GM19043 (cell line): ENCODE measurements at regions not wholly inside any gene's neighbourhood (a gene's known extent, or its start where the extent isn't known, plus 50 kb on each side); places are given as distances from the start of the nearest gene placed in this dataset.
"Not testable (repeated sequence)": the region's sequence is repeated elsewhere in the genome, so short reads cannot be mapped to it uniquely, and the experiment has no call there.

Experiments used
- ATAC-seq: cut with Tn5 transposase; IDR thresholded peaks from one replicate; pipeline ENCODE4 v1.9.1; 2021; ENCODE audit warnings: low read depth; ENCODE audit not compliant: unreplicated experiment

GRCh38 chr1:113185463-113186104 lies 112.6 kb downstream of the LRIG2 start:
- peak; percentile 96 for ATAC-seq

GRCh38 chr1:113190078-113190477 lies 117.1 kb downstream of the LRIG2 start:
- no peak for ATAC-seq

- ATAC-seq: no peak
These were observed 117.9 kb downstream of the LRIG2 start for GRCh38 chr1:113190930-113191329.

- no peak for ATAC-seq
These were observed 118.6 kb downstream of the LRIG2 start for GRCh38 chr1:113191579-113192076.

GRCh38 chr1:113192242-113192641 lies 119.2 kb downstream of the LRIG2 start:
- ATAC-seq: no peak

- no peak for ATAC-seq
These were observed 120.0 kb downstream of the LRIG2 start for GRCh38 chr1:113192980-113193379.

GRCh38 chr1:113194846-113195830 lies 122.1 kb downstream of the LRIG2 start:
- no peak for ATAC-seq

- no peak for ATAC-seq
These were observed 124.8 kb downstream of the LRIG2 start for GRCh38 chr1:113197719-113198330.

- no peak for ATAC-seq
These were observed 125.8 kb downstream of the LRIG2 start for GRCh38 chr1:113198806-113199205.

- ATAC-seq: no peak
These were observed 126.9 kb downstream of the LRIG2 start for GRCh38 chr1:113199760-113200455.

- no peak for ATAC-seq
These were observed 128.6 kb downstream of the LRIG2 start for GRCh38 chr1:113201560-113201959.

- no peak for ATAC-seq
These were observed 133.2 kb downstream of the LRIG2 start for GRCh38 chr1:113205980-113206766.

- ATAC-seq: no peak
These were observed 134.0 kb downstream of the LRIG2 start for GRCh38 chr1:113207019-113207418.

- ATAC-seq: no peak
These were observed 134.5 kb downstream of the LRIG2 start for GRCh38 chr1:113207457-113207856.

- ATAC-seq: not testable (repeated sequence)
These were observed 135.4 kb downstream of the LRIG2 start for GRCh38 chr1:113208425-113208824.

- no peak for ATAC-seq
These were observed 137.2 kb downstream of the LRIG2 start for GRCh38 chr1:113210248-113210647.

- no peak for ATAC-seq
These were observed 138.5 kb downstream of the LRIG2 start for GRCh38 chr1:113211467-113211866.

- no peak for ATAC-seq
These were observed 142.0 kb downstream of the LRIG2 start for GRCh38 chr1:113215015-113215414.

GRCh38 chr1:113216664-113217063 lies 143.7 kb downstream of the LRIG2 start:
- ATAC-seq: no peak
